ENCODE measurements at regions not wholly inside any gene's neighbourhood (a gene's known extent, or its start where the extent isn't known, plus 50 kb on each side); places are given as distances from the start of the nearest gene placed in this dataset.

- TF ChIP-seq CTCF (IDR thresholded peaks at IDR 0.05; ENCODE audit: low read depth, low read length) (no peak), POLR2A (IDR thresholded peaks at IDR 0.05; ENCODE audit: extremely low read depth, insufficient read length) (no peak), MYC (IDR thresholded peaks at IDR 0.05; ENCODE audit: low read depth, low read length) (no peak)
These were observed 263.5 kb downstream of the C4orf33 start for GRCh38 chr4:129359461-129359860.
